Activated T-helper 9 cell treated with anti-CD3 and anti-CD28 coated beads, Interleukin-2, amount 50 U/mL, for 16 hours (primary cell): ENCODE measurements at regions not wholly inside any gene's neighbourhood (a gene's known extent, or its start where the extent isn't known, plus 50 kb on each side); places are given as distances from the start of the nearest gene placed in this dataset.
"Not testable (repeated sequence)": the region's sequence is repeated elsewhere in the genome, so short reads cannot be mapped to it uniquely, and the experiment has no call there.

Source experiments
- DNase-seq: peaks from one replicate; pipeline ENCODE4 v3.0.0-alpha.2; 2020; ENCODE audit warnings: low read depth

GRCh38 chr3:187536185-187536584, 134.0 kb downstream of the SST start:
- no peak for DNase-seq

- no peak for DNase-seq
Measured at GRCh38 chr3:187533797-187534196, 136.4 kb downstream of the SST start.

GRCh38 chr3:187531831-187532230, 138.4 kb downstream of the SST start:
- DNase-seq: no peak

- DNase-seq: no peak
Measured at GRCh38 chr3:187522890-187523289, 147.3 kb downstream of the SST start.

GRCh38 chr3:187522293-187522692, 147.9 kb downstream of the SST start:
- no peak for DNase-seq

GRCh38 chr3:187521546-187521945, 148.6 kb downstream of the SST start:
- DNase-seq: no peak

GRCh38 chr3:187520027-187520945, 149.9 kb downstream of the SST start:
- DNase-seq: no peak

GRCh38 chr3:187519428-187519890, 150.7 kb downstream of the SST start:
- DNase-seq: no peak

- no peak for DNase-seq
Measured at GRCh38 chr3:187518616-187519015, 150.4 kb downstream of the RTP4 start.

GRCh38 chr3:187518207-187518606, 150.0 kb downstream of the RTP4 start:
- DNase-seq: no peak

- no peak for DNase-seq
Measured at GRCh38 chr3:187516446-187517185, 148.4 kb downstream of the RTP4 start.

GRCh38 chr3:187507905-187508304, 139.7 kb downstream of the RTP4 start:
- no peak for DNase-seq

GRCh38 chr3:187507266-187507665, 139.1 kb downstream of the RTP4 start:
- DNase-seq: no peak

- DNase-seq: no peak
Measured at GRCh38 chr3:187504435-187504834, 136.2 kb downstream of the RTP4 start.

GRCh38 chr3:187498211-187498724, 130.1 kb downstream of the RTP4 start:
- DNase-seq: no peak

GRCh38 chr3:187497052-187497451, 128.9 kb downstream of the RTP4 start:
- DNase-seq: no peak

- not testable (repeated sequence) for DNase-seq
Measured at GRCh38 chr3:187494056-187494455, 125.9 kb downstream of the RTP4 start.

- no peak for DNase-seq
Measured at GRCh38 chr3:187491371-187491770, 123.2 kb downstream of the RTP4 start.

- no peak for DNase-seq
Measured at GRCh38 chr3:187490366-187490765, 122.2 kb downstream of the RTP4 start.

- DNase-seq: no peak
Measured at GRCh38 chr3:187484547-187485295, 116.5 kb downstream of the RTP4 start.

GRCh38 chr3:187481426-187481825, 113.2 kb downstream of the RTP4 start:
- no peak for DNase-seq

GRCh38 chr3:187475613-187476012, 107.4 kb downstream of the RTP4 start:
- DNase-seq: not testable (repeated sequence)
